Peyer's patch (tissue), 4 donors: ENCODE measurements at regions not wholly inside any gene's neighbourhood (a gene's known extent, or its start where the extent isn't known, plus 50 kb on each side); places are given as distances from the start of the nearest gene placed in this dataset.

Source experiments
- CTCF ChIP-seq, 6 experiments: fragments of 450-650 bp in 4 of 6; fragments of 200-600 bp in 2 of 6; sonication (generic) in 1 of 6; IDR thresholded peaks; one replicate each; pipeline ENCODE4 v1.5.1; 2017 to 2019; ENCODE audit warnings: antibody characterized with exemption in 6 of 6, mild to moderate bottlenecking in 3 of 6, moderate library complexity in 1 of 6
- POLR2A ChIP-seq, 2 donors: fragments of 450-650 bp; IDR thresholded peaks; one replicate each; pipeline ENCODE4 v1.5.1; 2017; ENCODE audit warnings: antibody characterized with exemption in 2 of 2, mild to moderate bottlenecking in 2 of 2, moderate library complexity in 2 of 2

GRCh38 chr15:62741106-62741505, 301.4 kb upstream of the TPM1 start:
- TF ChIP-seq POLR2A (IDR thresholded peaks at IDR 0.05) (no peak), CTCF (IDR thresholded peaks at IDR 0.05) (no peak)
